C4-2B (cell line): ENCODE measurements at regions not wholly inside any gene's neighbourhood (a gene's known extent, or its start where the extent isn't known, plus 50 kb on each side); places are given as distances from the start of the nearest gene placed in this dataset.

Experiments used
- CTCF ChIP-seq: fragments of 450-650 bp; conservative IDR thresholded peaks from 2 replicates; pipeline ENCODE4 v1.5.1; 2017; ENCODE audit warnings: mild to moderate bottlenecking
- ZFX ChIP-seq: fragments of 450-650 bp; IDR thresholded peaks from 2 replicates; pipeline ENCODE4 v1.6.1; 2017

GRCh38 chr4:148914734-148915133 lies 472.5 kb upstream of the NR3C2 start:
- TF ChIP-seq CTCF = no peak
- TF ChIP-seq ZFX = no peak
